ENCODE measurements at regions not wholly inside any gene's neighbourhood (a gene's known extent, or its start where the extent isn't known, plus 50 kb on each side); places are given as distances from the start of the nearest gene placed in this dataset.

- no peak for TF ChIP-seq EZH2 (IDR thresholded peaks at IDR 0.05; ENCODE audit: low read length, missing control alignments)
- TF ChIP-seq CTCF (conservative IDR thresholded peaks at IDR 0.05 in 1 of 2, IDR thresholded peaks at IDR 0.05 in 1 of 2; ENCODE audit: low read depth in 1 of 2, low read length in 2 of 2): no peak
These were observed 108.6 kb downstream of the CCT6B start for GRCh38 chr17:34852614-34853013.

All from fibroblast of lung (primary cell).